AG10803 (cell line): ENCODE measurements at regions not wholly inside any gene's neighbourhood (a gene's known extent, or its start where the extent isn't known, plus 50 kb on each side); places are given as distances from the start of the nearest gene placed in this dataset.

ENCODE experiments used
- DNase-seq: peaks from one replicate; pipeline ENCODE4 v3.0.0; 2010; ENCODE audit warnings: low read depth
- H3K4me3 ChIP-seq: 2 replicates; pipeline ENCODE4 v1.5.1; 2011; ENCODE audit warnings: mild to moderate bottlenecking, low read length, control low read depth
- CTCF ChIP-seq: conservative IDR thresholded peaks from 2 replicates; pipeline ENCODE4 v1.5.1; 2011; ENCODE audit warnings: mild to moderate bottlenecking, low read length, control low read depth, inconsistent platforms

- no peak overlapping the region for H3K4me3 ChIP-seq
- TF ChIP-seq CTCF: no peak
- DNase-seq: peak; percentile 97
Observed at GRCh38 chr12:75814851-75815754, 216.5 kb downstream of the PHLDA1 start.

GRCh38 chr12:75813072-75813471 is 218.5 kb downstream of the PHLDA1 start:
- no peak for DNase-seq
- TF ChIP-seq CTCF: no peak
- no peak overlapping the region for H3K4me3 ChIP-seq

- no peak for TF ChIP-seq CTCF
- peak; percentile 92 for DNase-seq
- H3K4me3 ChIP-seq: peak overlapping the region; percentile 30
Observed at GRCh38 chr12:75812271-75813018, 219.1 kb downstream of the PHLDA1 start.

GRCh38 chr12:75809746-75810145 is 221.8 kb downstream of the PHLDA1 start:
- no peak overlapping the region for H3K4me3 ChIP-seq
- no peak for TF ChIP-seq CTCF
- no peak for DNase-seq

- no peak for DNase-seq
- H3K4me3 ChIP-seq: no peak overlapping the region
- no peak for TF ChIP-seq CTCF
Observed at GRCh38 chr12:75807494-75807893, 224.1 kb downstream of the PHLDA1 start.

- DNase-seq: peak; percentile 57
- H3K4me3 ChIP-seq: no peak overlapping the region
- TF ChIP-seq CTCF: no peak
Observed at GRCh38 chr12:75805905-75806304, 225.7 kb downstream of the PHLDA1 start.

GRCh38 chr12:75805320-75805719 is 226.3 kb downstream of the PHLDA1 start:
- no peak overlapping the region for H3K4me3 ChIP-seq
- no peak for DNase-seq
- TF ChIP-seq CTCF: no peak
